NCI-H2196 treated with DMSO at 0.1 percent for 48 hours (cell line): ENCODE measurements at regions not wholly inside any gene's neighbourhood (a gene's known extent, or its start where the extent isn't known, plus 50 kb on each side); places are given as distances from the start of the nearest gene placed in this dataset.
"Not testable (repeated sequence)": the region's sequence is repeated elsewhere in the genome, so short reads cannot be mapped to it uniquely, and the experiment has no call there.

Source experiments
- DNase-seq: peaks from one replicate; lab custom pipeline; 2025; ENCODE audit not compliant: unreplicated experiment; lab: John Stamatoyannopoulos, UW

DNA sequence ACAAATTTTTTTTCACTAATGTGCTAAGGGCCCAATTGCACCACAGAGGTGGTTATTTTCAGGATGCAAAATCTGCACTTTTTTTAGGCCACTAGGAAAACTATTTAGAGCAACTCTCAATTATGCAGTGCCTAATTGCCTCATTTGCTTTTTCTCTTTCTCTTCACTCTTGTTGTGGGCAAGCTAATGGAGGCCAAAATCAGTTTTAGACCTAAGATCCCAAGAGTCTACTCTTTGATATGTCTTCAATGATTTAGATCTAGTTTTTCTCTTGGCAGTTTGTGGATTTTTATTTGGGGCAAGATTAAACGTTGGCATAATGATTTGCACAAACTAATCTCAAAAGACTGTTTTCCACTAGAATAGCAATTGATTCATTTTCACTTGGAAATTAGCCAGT is 1996.9 kb downstream of the LRRC4C start:
- no peak for DNase-seq

DNA sequence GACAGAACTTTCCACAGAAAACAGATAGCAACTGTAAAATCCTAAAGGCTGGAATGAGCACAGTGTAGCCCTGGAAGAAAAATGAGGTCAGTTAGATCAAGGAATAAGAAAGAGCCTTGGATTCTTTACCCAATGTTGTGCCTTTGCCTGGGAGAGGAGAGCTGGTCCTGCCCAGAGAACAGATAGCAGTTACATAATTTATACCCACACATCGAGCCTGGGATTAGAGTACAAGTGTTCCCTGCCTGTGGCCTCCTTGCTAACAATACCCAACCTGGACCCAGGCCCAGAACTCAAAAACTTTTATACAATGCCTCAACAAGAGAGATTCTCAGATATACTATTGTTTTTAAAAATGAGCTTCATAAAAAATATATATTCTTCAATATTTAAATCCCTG is 1998.4 kb downstream of the LRRC4C start:
- no peak for DNase-seq

DNA sequence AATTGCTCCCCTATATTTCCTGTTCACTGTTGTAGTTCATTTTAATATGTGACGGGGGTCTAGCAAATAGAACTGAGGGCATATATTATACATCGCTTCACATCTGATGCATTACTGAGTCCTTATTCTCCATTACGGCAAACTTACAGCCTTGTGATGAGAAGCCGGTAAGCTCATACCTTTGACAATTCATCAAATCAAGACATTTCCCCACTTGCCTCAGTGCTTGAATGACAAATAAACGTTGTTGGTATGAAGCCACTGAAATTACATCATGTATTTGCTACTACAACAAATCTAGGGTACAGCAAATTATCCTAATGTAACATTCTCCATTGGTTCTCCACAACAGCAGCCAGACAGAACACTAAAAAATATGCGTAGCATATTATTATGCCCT is 1999.8 kb downstream of the LRRC4C start:
- no peak for DNase-seq

DNA sequence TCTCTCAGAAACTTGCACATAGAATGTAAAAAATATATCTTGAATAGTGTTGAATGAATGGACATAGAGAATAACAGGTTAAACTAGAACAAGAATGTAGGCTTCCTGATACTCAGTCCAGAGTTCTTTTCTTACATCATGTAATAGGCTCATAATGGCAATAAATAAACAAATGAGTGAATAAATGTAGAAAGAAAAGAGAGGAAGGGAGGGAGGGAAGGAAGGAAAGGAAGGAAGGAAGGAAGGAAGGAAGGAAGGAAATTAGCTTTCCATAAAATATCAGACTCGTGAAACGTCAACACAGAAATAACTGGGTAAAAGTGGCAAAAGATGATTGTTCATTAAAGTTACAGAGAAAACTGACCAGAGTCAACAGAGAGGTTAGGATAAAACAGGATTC is 2001.0 kb downstream of the LRRC4C start:
- DNase-seq = no peak

DNA sequence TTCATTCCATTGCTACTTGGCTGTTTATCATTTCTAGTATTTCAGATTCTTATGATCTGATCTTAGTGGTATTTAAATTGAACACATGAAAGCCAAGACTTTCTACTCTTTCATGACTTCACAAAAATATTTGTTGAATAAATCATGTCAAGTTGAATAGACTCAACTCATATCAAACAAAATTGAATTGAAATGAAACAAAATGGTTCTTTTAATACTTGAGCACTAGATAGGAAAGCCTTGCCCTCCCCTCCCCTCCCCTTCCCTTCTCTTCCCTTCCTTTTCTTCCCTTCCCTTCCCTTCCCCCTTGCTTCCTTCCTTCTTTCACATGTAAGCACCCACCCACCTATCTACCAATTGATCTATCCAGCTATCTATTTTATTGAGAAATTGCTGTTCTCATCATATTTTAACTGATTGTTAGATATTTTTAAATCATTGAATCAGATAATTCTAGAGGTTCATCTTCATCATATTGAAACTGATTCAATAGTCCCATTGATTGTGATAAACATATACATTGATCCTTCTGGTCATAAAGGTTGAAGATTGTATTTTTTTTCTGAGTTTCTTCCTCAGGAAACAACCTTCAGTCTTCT is 2015.9 kb downstream of the LRRC4C start:
- no peak for DNase-seq

DNA sequence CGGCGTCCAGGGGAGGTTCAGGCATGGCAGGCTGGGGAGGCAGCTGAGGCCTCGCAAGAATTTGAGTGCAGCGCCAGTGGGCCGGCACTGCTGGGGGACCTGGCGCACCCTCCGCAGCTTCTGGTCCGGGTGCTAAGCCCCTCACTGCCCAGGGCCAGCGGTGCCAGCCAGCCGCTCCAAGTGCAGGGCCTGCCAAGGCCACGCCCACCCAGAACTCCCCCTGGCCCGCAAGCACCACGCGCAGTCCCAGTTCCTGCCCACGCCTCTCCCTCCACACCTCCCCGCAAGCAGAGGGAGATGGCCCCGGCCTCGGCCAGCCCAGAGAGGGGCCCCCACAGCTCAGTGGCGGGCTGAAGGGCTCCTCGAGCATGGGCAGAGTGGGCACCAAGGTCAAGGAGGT is 2017.3 kb downstream of the LRRC4C start:
- DNase-seq = no peak

DNA sequence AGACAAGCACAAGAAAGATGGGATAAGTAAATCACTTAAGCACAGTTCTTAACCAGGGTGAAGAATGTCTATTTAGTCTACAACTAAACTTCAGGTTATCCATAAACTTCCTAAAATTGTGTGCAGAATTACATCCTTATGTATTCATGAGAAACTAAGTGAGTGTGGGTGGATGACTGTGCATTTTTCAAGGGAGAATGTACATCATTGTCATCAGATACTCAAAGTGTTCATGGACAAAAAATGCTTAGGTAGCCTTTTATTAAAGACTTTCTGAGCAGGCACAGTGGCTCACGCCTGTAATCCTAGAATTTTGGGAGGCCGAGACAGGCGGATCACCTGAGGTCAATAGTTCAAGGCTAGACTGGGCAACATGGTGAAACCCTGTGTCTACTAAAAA is 2023.8 kb downstream of the LRRC4C start:
- no peak for DNase-seq

DNA sequence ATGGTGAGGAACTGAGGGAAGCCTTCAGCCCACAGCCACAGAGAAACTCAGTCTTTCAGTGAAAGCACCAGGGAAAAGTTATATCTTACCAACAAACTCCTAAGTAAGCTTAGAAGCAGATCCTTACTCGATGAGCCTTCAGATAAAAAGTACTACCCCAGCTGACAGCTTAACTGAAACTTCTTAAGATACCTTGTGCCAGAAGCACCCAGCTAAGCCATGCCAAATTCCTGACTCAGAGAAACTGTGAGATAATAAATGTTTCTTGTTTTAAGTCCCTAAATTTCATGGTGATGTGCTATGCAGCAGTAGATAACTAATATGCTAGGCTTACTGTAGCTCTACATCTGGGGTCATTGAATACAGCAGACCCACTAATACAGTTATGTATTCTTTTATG is 2025.0 kb downstream of the LRRC4C start:
- DNase-seq = no peak

DNA sequence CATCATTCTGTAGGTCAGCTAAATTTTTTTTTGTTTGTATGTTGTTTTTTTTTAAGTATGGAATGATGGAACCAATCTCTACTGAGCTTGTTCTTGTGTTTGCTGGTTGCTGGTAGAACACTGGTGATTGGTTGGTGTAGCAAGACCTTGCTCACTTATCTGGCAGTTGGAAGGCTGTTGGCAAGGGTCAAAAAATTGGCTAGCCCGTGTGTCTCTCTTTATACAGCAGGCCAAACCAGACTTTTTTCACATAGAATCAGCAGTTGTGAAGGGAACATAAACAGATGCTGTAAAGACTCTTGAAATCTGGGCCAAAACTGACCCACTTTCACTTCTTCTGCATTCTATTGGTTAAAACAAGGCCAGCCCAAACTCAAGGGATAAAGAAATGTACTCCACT is 2026.5 kb downstream of the LRRC4C start:
- DNase-seq = no peak

DNA sequence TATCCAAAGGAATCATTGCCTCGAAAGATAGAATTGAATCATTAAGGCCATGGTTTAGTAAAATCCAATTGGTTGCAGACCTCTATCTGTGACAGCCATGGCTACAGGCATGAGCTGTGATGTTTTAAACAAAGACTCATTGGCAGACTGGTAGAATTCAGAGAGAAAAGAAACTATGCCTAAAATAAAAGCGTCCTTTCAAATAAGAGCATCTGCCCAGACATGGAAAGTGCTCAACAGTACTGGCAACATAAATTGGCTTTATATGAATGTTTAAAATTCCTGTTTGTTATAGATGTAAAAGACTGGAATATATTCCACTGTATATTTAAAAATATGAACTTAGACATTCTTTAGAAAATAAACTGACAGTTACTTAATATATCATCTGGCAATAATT is 2034.2 kb downstream of the LRRC4C start:
- no peak for DNase-seq

DNA sequence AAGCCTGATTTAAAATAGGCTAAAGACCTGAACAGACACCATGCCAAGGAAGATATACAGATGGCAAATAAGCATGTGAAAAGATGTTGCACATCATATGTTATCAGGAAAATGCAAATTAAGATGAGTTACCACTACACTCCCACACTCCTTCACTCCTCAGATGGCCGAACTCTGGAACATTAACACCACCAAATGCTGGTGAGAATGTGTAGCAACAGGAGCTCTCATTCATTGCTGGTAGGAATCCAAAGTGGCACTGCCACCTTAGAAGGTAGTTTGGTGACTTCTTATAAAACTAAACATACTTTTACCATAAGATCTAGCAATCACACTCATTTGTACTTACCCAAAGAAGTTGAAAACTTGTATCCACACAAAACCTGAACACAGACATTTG is 2047.3 kb downstream of the LRRC4C start:
- no peak for DNase-seq

DNA sequence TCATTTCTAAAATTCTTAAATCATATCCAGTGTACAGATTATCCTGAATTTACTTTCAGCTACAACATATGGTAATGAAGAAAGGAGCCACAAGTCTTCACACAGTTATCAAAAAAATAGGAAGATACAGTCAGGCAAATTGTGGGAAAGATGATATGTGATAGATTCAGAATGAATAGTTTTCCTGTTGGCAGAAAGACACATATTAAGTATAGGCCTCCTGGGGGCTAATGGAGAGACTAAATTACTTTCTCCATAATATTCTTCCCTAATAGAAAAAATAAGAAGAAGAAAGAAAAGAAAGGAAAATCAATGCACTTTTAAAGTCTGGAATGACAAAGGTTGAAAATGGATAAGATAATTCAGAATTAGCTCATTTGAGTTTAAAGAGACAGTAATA is 2073.5 kb downstream of the LRRC4C start:
- no peak for DNase-seq

DNA sequence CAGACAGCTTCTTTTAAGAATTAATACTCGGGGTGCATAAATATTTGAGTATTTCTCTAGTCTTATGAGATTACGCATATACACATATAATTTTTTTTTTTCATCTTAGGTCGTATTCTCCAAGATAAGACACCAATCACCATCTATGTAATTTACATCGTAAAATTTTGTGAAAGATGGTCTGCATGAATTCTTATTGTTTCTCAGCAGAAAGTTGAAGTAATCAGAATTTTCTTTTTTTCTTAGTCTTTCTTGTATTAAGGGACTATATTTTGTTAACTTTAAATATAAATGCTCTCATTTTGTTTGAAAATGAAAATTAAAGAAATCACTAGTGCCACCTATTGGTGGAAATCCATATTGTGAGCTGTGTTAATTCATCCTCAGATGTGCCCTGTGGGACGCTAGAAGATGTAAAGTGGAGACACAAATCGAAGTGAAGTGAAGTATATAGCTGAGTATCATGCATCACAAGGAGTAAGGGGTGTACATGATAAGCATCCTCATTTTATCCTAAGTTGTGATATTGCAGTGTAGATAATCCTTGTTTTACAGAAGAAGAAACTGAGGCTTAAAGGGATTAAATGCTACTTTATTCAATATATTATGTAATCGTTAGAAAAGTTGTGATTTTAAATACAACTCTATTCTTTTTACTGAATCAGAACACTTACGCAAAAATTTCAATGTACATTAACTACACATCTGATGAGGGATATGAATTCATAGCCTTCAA is 2084.3 kb downstream of the LRRC4C start:
- no peak for DNase-seq

DNA sequence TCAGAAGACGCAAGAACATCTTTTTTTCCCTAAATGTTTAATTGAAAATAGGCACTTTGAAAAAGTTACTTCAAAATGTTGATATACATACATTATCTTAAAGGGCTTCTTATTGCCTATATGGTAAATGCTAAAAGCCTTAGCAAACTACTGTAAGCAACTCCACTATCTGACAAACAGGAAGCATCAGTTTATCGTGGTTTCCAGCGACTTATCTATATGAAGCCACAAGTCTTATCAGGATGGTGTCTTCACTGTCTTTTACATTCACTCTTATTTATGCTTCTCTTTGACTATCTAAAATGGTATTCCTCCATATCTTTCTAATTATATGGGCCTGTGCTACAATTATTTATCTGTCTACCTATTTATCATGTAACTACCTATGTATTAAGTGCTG is 2091.9 kb downstream of the LRRC4C start:
- DNase-seq = no peak

DNA sequence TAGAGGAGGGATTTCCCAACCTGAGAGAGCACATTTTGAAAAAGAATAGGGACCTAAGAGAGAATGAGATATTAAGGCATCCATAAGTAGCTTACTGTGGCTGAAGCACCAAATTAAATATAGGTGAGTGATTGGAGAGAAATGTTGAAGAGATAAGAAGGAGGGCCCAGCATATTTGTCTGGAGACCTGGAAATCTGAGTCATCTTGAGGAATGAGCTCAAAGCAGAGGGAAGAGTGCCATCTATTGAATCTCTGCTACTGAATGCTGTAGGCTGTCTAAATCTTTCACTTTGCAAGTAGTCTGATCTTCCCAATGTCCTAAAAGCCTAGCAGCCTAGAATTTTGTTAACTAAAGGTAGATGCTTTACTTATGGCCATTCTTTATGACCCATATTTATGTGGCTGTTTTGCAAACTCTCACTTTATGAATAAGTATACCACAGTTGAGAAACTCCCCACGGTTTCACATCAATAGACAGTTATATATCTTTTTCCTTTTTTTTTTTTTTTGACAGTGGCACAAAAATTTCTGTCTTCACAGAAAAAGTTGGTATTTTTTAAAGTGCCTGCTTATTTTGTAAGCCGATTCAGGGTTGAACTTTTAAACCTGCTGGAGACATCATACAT is 2093.5 kb downstream of the LRRC4C start:
- DNase-seq = no peak

DNA sequence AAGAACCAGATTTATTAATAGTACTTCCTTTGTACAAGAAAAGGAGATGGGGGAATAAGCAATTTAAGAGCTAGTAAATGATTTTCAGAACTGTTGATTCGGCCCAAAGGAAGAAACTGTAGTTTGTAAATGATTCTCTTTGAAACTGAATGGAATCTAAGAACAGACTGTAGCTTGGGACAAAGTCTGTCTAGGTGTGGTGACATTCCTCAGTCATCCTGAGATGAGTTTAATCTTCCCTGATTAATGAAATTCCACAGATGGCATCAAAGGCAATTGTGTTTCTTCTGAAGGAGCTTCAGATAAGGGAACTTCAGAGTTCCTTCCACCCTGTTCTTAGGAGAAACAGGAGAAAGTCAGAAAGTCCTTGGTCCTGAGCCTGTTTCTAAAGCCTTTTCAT is 2095.9 kb downstream of the LRRC4C start:
- DNase-seq = no peak

DNA sequence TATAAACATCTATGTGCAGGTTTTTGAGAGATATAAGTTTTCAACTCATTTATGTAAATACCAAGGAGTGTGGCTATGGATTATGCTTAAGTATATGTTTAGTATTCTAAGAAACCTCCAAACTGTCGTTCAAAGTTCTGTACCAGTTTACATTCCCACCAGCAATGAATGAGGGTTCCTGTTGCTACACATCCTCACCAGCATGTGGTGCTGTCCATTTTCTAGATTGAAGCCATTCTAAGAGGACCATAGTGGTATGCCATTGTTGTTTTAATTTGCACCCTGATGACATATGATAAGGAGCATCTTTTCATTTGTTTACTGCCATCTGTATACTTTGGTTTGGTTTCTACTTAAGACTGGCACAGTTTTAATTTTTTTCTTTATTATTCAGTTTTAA is 2097.9 kb downstream of the LRRC4C start:
- DNase-seq = no peak

DNA sequence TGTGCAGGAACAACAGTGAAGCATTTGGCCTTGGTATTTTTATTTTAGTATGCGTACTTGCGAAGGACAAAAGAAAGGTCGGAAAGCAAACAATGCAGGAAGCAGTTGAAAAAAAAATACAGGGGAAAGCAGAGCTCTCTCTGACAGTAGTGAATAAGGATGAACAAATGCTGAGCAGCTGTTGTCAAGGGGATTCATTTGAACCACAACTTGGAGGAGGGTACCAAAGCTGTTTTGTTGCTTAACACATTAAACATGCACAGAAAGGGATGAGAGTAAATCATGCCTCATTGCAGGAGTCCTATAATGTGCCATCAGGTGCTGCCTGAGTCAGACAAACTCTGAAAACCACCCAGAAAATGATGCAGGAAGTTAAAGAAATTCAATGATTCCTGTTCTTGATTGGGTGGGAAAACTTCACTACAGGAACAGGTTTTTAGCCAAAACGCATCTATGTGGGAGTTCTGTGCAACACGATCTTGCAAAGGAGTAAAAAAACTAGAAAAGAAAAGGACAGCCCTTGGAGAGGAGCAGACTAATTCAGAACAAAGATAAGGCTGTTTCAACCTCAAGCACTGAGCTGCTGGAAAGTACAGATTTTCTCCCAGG is 2113.5 kb downstream of the LRRC4C start:
- no peak for DNase-seq

DNA sequence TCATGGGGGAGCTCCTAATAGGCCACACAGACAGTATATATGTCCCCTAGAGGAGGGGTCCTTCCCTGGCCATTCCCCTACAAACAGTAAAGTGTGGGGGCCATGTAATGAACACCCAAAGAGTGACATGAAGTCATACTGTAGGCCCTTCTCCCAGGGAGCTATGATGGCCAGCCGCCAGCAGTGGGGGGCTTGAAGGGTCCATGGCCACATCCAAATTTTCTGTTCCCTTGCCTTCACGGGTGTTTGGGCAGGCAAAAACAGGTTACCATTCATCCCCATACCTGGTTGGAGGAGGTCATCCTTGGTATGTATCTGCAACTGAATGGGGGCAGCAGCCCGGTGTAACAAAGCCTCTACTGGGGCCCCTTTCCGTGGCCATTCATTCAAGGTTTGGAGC is 2118.0 kb downstream of the LRRC4C start:
- no peak for DNase-seq

DNA sequence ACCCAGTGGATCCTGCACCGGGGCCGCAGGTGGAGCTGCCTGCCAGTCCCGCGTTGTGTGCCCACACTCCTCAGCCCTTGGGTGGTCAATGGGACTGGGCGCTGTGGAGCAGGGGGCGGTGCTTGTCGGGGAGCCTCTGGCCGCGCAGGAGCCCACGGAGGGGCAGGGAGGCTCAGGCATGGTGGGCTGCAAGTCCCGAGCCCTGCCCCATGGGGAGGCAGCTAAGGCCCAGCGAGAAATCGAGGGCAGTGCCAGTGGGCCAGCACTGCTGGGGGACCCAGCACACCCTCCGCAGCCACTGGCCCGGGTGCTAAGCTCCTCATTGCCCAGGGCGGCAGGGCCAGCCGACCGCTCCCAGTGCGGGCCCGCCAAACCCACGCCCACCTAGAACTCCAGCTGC is 2126.4 kb downstream of the LRRC4C start:
- not testable (repeated sequence) for DNase-seq

DNA sequence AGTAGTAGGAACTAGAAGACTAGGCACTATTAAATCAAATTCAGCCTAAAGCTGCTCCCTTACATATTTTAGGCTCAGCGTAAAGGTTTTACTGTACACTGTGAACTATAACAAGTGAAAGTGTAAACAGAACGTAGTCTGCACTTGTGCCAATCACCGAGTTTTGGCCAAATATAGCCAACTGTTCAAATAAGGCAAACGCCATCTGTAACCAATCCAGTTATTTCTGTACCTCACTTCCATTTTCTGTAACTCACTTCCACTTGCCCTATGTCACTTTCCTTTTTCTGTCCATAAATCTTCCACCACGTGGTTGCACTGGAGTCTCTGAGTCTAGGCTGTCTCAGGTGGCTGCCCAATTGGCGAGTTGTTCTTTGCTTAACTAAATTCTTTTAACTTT is 2132.2 kb downstream of the LRRC4C start:
- no peak for DNase-seq

DNA sequence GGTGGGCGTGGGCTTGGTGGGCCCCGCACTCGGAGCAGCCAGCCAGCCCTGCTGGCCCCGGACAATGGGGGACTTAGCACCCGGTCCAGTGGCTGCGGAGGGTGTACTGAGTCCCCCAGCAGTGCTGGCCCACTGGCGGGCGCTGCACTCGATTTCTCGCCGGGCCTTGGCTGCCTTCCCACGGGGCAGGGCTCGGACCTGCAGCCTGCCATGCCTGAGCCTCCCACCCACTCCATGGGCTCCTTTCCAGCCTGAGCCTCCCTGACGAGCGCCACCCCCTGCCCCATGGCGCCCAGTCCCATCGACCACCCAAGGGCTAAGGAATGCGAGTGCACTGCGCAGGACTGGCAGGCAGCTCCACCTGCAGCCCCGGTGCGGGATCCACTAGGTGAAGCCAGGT is 2147.6 kb downstream of the LRRC4C start:
- DNase-seq = not testable (repeated sequence)
